NCI-H524 treated with DMSO at 0.1 percent for 48 hours (cell line): ENCODE measurements at regions not wholly inside any gene's neighbourhood (a gene's known extent, or its start where the extent isn't known, plus 50 kb on each side); places are given as distances from the start of the nearest gene placed in this dataset.
"Not testable (repeated sequence)": the region's sequence is repeated elsewhere in the genome, so short reads cannot be mapped to it uniquely, and the experiment has no call there.

ENCODE experiments used
- DNase-seq: peaks from one replicate; lab custom pipeline; 2025; lab: John Stamatoyannopoulos, UW

DNA sequence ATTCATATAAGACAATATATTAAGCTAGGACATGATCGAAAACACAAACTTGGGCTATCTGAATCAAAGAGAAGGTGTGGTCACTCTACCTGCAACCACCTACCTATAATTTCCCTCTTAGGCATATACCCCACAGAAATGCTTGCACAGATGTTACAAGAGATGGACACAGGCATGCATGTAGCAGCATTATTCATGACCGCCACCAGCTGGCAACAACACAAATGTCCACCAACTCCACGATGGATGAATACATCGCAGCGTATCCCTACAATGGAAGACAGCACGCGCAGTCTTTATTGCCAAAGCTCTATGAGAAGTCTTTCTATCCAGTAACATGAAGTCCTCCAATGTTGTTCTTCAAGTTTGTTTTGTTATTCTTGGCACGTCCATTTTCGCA is 90.8 kb downstream of the ARL4C start:
- DNase-seq, result no peak

DNA sequence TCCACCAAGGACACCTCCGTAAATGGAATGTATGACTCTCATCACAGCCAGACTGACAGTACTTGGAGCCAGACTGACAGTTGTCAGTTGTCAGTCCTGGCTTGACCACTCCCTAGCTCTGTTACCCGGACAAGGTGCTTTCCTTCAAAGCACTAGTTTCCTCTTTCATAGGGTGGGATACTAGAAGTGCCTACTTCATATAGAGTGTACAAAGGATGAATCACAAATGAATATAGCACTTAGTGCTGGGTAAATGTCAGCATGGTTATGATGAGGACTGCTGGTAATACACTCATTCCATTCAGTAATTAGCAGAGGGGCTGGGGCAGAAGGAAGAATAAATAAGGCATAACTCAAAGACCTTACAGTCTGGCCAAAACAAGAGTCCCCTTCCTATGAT is 91.4 kb downstream of the ARL4C start:
- DNase-seq, result no peak

DNA sequence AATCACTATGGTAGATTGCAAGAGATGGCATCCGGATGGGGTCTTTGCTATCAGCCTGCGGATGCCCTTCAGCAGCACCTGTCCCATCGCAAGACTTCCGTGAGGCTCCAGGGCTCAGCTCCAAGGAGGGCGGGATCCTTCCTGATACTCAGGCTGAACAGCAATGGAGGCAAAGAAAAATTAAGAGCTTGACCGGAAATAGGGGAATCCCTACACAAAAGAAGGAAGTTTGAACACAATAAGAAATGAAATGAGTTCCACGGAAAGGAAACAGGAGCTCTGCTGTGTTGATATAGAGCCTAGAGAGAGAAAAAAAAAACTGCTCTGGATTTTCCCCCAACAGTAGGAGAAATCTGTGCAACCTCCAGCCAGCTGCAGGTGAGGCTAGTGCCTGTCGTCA is 91.9 kb downstream of the ARL4C start:
- DNase-seq, result no peak

DNA sequence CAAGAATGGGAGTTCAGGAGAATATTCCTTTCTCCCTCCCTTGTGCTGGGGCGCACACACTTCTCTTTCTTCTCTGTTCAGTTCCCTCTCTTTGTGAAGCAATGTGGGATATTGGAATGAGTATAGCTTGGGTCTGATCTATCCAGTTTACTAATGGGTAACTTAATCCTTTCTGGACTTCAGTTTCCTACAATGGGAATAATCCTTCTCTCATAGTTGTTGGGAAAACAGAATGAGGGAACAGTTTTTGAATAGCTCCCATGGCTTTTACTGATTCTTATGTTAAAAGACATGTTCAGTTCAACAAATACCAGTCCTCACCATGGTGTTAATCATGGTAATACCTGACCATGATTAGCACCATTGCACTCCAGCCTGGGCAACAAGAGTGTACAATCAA is 93.1 kb downstream of the ARL4C start:
- no peak for DNase-seq

DNA sequence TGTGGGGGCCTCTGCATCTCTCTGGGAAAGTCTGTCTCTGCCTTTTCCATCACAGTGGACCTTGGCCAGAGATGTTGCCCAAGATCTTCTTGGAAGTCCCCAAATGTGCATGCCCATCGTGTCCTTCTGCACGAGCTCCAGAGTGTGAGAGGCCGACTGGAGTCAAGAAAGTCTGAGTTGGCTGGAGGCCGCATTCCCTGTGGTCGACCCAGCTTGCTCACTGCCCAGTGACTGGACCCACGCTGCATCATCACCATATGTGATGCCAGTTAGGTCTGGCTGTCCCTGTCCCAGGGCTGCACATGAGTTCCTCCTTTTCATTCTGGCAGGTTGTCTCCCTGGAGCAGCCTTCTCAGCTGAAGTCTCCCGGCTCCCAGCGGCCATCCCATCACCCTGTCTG is 93.8 kb downstream of the ARL4C start:
- DNase-seq, result no peak

DNA sequence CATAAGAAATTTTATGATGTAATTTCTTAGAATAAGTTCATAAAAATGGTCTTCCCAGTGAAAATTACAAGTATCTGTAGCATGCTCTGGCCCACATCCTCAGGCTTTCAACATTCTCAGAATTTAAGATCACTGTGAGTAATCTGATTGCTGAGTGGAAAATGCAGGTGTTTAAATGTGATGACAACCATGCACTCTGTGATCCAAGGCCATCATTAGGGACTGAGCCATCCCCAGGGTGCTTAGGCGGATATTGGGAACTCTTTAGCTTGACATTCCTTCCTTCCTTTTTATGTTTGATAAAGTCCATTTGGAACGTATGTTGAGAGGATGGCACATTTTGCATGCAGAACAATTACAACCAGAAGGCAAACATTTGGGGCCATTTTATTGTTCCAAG is 95.5 kb downstream of the ARL4C start:
- no peak for DNase-seq

DNA sequence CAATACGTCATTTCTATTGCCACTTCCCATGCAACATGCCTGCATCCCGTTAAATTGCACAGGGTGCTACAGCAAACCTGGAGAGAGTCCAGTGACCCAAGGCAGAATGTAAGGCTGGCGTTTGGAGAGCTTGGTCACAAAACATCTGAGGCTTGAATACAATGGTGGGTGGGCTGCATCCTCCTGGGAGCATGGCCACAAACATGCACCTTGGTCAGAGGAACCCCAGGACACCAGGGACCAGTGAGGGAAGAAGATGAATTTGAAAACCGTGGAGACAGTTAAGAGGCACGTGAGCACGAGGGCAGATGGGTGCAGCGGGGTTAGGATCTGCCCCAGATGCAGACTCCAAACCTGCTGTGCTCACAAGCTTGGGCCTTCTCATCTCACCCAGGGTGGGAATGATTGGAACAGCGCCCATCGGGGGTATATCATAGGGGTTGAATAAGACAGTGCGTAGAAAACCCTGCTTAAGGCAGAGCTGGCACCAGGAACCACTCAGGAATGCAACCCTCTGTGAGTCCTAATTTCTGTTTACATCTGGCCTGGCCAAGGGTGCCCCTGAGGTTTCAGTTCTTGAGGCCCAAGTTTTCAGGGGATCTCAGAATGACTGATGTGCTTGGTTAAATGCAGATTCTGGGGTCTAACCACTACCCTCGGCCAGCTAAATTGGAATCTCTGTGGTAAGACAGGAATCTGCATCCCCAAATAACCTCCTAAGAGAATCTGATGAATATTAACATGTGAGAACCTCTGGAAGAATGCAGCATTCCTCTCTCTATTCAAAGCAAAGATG is 97.2 kb downstream of the ARL4C start:
- no peak for DNase-seq

DNA sequence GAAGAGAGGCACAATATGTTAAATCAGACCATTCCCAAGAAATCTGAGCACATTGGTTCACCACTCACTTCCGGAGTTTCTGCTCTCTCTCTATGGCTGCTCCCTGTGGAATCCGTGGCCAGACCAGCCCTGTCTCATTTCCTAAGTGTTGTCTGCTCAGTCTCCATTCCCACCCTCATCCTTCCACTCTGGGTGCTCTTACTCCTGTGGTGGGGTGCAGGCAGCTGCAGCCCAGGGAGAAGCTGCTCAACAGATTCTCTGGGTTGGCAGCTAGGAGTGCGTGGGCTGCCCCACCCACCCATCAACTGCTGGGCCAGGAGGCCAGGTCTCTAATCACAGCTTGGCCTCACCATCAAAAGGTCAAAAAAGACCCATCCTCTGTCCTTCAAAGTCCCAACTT is 98.3 kb downstream of the ARL4C start:
- no peak for DNase-seq

DNA sequence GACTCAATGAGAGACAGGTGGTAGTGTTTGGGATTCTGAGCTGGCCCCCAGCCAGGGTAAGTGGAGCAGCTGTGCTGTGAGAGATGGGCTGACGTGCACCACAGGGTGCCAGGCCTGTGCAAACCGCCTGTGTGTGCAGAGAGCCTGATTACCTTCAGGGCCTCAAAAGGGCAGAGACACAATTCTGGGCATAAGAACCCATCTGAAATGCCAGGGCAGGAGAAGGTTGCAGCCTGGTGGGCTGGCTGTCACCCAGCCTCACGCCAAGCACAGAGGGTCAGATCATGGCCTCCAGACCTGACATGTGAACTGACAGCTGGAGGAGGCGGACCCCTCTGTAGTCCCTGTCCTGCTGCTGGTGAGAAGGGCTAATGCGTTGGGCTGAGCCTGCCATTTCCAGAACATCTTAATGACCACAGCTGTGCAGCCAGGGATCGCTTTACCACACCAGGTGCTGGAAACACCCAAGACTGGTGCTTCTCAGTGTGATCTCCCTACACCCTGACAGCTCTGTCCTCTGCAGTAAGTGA is 100.9 kb downstream of the ARL4C start:
- DNase-seq, result peak; percentile 93

DNA sequence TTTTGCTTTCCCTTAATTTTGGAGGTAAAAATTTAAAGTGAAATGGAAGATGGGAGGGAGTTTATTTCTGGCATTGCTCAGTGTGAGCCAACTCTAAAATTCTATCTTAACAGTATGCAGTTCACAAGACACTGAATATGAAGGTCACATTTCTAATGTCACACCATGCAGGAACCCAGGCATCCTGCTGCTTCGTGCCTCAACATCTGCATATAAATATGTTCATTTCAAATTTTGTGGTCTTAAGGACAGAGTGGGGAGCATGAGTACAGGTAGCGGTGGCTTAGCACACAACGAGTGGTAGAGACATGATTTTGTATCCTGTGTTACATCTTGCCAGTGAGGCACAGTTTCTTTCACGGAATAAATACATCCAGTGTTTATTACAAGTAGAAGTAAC is 102.4 kb downstream of the ARL4C start:
- no peak for DNase-seq

DNA sequence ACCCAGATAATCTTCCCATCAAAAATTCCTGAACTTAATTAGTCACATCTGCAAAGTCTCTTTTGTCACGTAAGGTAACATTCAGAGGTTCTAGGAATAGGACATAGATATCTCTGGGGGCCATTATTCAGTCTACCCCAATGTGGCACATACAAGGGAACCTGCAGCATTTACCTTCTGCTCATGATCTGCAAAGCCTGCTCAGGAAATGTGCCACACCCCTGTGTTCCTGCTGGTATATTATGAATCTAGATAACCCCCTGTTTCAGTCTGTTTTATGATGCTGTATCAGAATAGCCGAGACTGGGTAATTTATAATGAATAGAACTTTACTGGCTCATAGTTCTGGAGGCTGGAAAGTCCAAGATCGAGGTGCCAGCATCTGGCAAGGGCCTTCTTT is 103.5 kb downstream of the ARL4C start:
- DNase-seq, result no peak

DNA sequence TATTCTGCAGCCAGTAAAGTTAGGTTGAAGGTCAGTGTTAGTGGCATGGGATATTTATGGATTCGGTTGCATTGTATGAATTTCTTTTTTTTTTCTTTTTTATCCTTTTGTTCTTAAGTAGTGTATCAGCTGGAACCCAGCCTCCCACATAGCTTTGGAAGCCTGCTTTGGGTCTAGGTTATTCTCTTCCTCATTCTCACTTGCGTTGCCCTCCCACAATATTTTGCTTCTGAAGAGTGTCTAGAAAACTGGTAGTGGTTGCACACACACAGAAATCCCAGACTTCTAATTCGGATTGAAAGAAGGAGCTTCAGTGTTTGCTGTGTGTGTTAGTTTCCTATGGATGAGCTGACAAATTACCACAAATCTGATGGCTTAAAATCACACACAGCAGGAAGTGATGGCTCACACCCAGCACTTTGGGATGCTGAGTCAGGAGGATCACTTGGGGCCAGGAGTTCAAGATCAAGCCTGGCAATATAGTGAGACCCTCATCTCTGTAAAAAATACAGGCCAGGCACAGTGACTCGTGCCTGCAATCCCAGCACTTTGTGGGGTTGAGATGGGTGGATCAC is 104.8 kb downstream of the ARL4C start:
- no peak for DNase-seq

DNA sequence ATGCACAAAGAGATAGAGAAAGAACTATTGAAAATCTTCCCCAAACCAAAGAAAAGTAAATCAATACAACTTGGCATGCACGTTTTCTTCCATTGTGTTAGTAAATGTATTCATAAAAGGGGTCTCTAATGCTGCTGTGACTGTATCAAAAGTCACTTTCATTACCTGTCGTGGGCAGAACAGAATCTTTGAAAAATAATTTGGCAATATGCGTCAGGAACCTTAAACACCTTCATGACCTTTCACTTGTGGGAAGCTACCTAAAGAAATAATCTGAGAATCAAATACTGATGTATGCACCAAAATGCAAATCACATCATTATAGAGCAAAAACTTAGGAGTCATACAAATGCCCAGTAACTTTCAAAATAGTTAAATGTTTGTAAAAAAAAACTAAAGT is 105.3 kb downstream of the ARL4C start:
- DNase-seq, result no peak

DNA sequence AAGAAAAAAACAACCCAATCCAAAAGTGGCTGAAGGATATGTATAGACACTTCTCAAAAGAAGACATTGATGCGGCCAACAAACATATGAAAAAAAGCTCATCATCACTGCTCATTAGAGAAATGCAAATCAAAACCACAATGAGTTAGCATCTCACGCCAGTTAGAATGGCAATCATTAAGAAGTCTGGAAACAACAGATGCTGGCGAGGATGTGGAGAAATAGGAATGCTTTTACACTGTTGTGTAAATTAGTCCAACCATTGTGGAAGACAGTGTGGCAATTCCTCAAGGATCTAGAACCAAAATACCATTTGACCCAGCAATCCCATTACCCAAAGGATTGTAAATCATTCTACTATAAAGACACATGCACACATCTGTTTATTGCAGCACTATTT is 107.2 kb downstream of the ARL4C start:
- not testable (repeated sequence) for DNase-seq

DNA sequence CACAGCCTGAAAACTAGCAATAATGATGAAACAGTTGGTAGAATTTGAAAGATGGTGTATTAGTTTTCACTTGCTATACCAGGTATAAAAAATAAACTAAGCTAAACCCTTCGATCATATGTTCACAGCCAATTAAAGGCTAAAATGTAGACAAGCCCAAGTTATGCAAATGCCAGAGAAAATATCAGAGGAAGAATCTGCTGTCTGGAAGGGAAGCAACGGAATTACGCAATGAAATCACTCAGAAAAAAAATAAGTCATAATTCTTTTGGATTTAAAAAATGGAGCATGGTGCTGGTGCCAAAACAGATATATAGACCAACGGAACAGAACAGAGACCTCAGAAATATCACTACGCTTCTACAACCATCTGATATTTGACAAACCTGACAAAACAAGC is 108.3 kb downstream of the ARL4C start:
- no peak for DNase-seq

DNA sequence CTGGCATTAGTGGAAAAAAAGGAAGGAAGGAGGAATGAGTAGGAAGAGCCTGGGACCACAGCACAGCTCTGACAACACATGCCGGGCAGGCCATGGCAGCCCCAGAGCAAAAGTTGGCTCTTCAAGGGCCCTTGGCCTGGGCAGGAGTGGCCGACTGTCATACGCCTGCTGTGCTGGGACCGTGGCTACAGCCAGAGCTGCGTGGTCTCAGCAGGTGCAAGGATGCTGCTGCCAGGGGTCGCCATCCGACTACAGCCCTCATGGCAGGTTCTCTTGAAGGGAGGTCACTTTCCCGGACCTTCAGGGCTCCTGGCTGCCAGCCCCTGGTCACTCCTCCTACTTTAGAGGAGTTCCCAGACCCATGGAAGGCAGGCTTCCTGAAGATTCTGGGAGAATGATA is 109.9 kb downstream of the ARL4C start:
- no peak for DNase-seq

DNA sequence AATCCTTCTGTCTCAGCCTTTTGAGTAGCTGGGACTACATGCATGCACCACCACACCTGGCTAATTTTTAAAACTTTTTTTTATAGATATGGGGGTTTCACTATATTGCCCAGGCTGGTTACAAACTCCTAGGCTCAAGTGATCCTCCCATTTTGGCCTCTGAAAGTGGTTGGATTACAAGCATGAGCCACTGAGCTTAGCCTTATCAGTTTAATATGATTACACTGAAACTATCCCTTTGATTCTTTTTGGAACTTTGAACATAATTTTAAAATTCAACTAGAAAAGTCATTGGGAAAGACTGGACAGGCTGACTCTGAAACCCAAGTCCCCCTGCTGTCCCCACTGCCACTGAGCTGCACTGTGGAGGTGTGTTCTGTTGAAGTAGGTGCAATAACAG is 114.8 kb downstream of the ARL4C start:
- DNase-seq, result no peak

DNA sequence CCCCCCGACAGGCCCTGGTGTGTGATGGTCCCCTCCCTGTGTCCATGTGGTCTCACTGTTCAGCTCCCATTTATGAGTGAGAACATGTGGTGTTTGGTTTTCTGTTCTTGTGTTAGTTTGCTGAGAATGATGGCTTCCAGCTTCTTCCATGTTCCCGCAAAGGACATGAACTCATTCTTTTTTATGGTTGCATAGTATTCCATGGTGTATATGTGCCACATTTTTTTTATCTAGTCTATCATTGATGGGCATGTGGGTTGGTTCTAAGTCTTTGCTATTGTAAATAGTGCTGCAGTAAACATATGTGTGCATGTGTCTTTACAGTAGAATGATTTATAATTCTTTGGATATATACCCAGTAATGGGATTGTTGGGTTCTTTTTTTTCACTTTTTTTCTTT is 117.9 kb downstream of the ARL4C start:
- not testable (repeated sequence) for DNase-seq

DNA sequence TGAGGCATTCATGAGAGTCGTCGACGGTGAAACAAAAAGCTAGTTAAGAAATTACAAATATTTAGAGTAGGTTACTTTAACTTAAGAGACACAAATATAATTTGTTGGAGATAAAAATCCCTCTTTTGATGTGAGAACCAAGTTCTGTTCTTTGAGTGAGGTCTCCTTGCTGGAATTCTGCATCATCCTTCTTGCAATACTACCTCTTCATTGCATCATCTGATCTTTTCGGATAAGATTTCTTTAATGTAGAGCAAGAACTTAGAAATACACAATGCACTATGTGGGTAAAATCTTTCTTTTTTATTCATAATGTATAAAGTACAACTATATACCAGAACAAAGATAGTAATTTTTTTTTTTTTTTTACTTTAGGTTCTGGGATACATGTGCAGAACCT is 118.4 kb downstream of the ARL4C start:
- DNase-seq, result no peak

DNA sequence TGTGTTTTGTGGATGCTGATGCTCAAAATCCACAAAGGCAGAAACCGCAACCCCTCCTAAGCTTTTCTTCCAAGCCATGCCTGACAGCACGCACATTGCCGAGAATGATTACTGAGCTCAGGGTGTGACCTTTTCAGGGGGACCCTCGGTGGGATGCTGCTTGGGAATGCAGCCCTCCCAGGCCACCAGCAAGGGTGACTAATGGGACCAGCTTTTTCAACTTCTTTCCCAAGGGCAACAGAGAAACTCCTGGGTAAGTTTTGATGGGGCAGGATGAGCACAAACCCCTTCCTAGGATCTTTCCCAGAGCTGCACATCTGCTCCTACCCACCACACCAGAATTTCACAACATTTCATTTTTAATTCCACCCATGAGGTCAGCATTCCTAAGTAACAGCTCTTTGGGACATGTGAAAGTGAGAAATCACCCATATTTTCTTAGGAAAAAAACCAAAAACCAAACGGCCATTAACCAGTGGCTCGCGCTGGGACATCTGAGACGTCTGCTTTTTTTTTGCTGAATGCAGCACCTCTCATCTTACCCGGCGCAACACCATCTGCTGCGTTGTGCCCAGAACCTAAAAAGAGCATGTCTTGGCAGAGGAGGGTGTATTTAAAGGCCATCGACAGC is 119.0 kb downstream of the ARL4C start:
- DNase-seq, result peak; percentile 68

DNA sequence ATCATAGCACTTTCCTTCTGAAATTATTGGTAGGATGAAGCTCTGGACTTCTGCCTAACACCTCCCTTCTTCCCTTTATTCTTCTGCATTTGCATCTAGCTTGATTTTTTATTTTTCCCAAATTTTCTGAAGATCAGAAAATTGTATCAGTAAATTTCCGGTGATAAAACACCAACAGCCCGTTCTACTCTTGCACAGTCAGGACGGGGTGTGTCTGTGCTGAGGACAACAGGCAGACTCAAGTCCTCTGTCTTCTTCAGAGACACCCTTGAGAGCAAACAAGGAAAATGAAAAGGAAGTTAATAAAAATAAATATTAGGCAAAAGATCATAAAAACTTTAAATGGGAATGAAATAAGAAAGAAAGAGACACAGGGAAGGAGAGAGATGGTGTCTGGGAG is 120.7 kb downstream of the ARL4C start:
- no peak for DNase-seq

DNA sequence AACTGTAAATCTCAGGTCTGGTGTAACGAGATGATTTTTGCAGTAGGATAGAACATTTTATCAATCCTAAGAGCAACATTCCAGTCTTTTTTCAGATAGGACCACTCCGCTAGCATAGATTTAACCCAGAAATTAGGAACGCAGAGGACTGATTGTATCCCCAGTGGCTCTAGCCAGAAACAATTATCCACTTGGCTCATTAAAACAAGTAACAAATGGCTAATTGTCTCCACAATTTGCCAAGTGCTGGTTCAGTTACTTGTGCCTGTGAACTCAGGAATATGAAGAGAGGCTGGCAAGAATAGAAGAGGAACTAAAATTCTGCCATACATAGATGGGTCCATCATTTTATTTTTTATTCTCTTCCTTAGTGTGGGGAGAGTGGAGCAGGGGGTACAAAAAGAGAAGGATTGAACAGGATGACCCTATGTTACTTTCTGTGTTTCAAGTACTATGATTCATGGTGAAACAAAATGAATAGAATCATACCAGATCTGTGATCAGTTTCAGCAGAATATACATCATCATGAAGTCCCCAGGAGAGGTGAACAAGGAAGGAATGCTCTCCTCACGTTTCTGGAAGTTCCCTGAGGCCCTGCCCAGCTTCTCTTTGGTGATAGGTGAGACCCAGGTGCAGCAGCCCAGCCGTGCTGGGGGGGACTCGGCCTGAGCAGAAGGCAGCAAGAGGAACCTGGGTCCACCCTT is 121.6 kb downstream of the ARL4C start:
- no peak for DNase-seq

DNA sequence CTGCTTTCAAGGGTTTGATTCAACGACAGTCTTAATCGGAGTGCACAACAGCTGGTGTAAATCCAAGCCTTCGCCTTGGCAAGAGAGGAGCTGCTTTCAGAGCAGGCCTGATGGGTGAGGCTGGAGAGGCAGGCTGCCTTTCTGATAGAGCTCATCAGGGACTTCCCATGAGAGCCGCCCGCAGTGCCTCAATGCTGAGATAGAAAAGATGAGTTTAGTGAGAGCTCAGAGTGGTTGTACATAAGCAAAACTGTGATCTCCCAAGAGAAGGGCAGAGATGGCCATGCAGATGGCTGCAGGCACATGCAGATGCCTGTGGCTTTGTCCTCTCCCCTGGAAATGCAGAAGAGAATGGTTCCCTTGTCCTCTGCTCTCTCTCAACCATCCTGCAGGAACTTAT is 122.1 kb downstream of the ARL4C start:
- peak; percentile 34 for DNase-seq
